ENCODE measurements at regions not wholly inside any gene's neighbourhood (a gene's known extent, or its start where the extent isn't known, plus 50 kb on each side); places are given as distances from the start of the nearest gene placed in this dataset.

DNA sequence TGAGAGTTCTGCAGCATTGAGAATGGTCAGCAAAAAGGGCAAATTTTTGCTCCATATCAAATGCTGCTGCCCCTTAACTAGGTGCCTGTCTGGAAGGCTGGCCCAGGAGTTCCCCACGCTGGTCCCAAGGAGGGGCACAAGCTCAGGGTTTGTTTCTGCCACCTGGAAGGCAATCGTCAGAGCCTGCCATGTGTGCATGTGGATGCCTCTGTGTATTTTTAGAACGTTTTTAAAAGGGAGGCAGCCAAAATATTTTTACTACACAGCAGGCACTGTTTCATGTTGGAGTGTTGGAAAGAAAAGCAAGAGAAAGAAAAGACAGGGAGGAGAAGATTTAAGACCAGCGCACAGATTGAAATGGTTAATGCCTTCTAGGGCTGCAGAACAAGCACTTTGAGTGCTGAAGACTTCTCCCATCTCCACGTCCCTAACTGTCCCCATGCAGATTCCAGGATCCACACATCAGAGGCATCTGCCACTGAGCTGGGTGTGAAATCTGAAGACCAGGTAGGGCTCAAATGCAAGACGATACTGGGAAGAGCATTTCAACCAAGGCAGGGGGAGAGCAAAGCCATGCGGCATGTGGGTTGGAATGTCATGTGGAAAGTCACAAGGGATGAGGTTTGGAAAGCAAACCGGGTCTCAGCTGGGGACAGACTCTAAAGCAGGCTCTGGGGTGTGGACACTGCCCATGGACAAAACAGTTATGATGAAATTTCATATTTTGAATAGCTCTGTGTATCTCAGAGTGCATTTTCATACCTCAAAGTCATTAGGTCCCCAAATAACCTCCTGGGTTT lies 557.2 kb downstream of the BCL11B start:
- no peak overlapping the region for H3K4me3 ChIP-seq (ENCODE audit: low read depth, low read length)
- POLR2A ChIA-PET, result no interaction called here
- DNase-seq (ENCODE audit: low read depth, low spot score), result no peak
- TF ChIP-seq, protein P1, sequence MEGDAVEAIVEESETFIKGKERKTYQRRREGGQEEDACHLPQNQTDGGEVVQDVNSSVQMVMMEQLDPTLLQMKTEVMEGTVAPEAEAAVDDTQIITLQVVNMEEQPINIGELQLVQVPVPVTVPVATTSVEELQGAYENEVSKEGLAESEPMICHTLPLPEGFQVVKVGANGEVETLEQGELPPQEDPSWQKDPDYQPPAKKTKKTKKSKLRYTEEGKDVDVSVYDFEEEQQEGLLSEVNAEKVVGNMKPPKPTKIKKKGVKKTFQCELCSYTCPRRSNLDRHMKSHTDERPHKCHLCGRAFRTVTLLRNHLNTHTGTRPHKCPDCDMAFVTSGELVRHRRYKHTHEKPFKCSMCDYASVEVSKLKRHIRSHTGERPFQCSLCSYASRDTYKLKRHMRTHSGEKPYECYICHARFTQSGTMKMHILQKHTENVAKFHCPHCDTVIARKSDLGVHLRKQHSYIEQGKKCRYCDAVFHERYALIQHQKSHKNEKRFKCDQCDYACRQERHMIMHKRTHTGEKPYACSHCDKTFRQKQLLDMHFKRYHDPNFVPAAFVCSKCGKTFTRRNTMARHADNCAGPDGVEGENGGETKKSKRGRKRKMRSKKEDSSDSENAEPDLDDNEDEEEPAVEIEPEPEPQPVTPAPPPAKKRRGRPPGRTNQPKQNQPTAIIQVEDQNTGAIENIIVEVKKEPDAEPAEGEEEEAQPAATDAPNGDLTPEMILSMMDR (IDR thresholded peaks at IDR 0.05; ENCODE audit: insufficient read depth, low read length, missing control alignments), result no peak
- CTCF ChIA-PET, result no interaction called here

DNA sequence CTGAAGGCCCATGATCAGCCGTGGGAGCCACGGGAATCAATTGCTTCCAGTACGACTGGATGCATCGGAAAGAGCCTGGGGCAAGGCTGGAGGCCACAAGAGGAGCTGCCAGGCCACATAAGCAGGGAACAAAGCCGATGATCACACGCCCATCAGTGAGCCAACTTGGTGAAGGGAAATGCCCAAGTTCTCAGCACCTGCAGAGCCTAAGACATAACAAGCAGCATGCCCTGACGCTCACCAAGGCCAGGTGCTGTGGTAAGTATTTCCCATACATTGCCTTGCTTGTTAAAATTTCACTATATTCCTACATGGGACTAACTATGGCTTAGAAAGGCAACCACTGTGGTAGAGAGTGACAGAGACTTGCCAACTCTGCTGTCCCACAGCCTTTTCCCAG lies 555.9 kb downstream of the BCL11B start:
- POLR2A ChIA-PET, result no interaction called here
- H3K4me3 ChIP-seq (ENCODE audit: low read depth, low read length), result no peak overlapping the region
- DNase-seq (ENCODE audit: low read depth, low spot score), result no peak
- CTCF ChIA-PET, result no interaction called here
- TF ChIP-seq, protein P1 (IDR thresholded peaks at IDR 0.05; ENCODE audit: insufficient read depth, low read length, missing control alignments), result no peak

DNA sequence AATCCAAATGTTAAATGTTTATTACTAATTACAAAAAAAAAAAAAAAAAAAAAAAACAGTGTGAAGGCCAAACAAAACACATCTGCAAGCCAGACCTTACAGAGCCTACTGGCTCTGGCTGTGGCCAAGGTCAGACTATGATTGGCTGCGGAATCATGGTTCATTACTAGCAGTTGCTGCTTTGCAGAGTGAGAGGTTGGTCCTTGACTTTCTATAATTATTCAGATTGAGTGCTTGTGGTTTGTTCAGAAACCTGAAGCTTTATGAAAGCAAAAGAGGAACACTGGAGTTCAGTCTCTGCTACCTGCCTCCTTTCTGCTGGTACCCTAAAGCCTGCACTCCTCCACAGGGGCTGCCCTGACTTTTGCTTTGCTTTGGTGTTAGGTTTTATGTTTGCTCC lies 550.9 kb downstream of the BCL11B start:
- no peak overlapping the region for H3K4me3 ChIP-seq (ENCODE audit: low read depth, low read length)
- DNase-seq (ENCODE audit: low read depth, low spot score), result no peak
- ChIA-PET POLR2A (no interaction called here), CTCF (no interaction called here)
- TF ChIP-seq, protein P1 (IDR thresholded peaks at IDR 0.05; ENCODE audit: insufficient read depth, low read length, missing control alignments), result no peak

DNA sequence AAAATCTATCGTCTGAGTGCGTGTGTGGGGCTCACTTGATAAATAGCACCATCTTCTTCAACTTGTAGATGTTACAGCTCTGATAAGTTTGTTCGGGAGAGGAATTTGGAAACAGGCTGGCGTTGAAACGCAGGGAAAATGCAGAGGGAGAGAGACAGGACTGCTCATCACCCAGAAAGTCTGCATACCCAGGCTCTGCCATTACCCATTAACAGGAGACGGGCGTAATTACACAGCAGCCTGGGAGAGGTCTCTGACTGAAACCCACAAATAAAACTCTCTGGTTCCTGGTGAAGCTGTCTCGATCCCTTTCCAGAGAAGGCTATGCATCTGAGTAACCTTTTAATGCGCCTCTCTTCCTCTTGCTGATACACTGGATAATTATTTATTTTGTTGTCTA lies 547.3 kb downstream of the BCL11B start:
- CTCF ChIA-PET, result no interaction called here
- DNase-seq (ENCODE audit: low read depth, low spot score), result no peak
- TF ChIP-seq, protein P1 (IDR thresholded peaks at IDR 0.05; ENCODE audit: insufficient read depth, low read length, missing control alignments), result no peak
- H3K4me3 ChIP-seq (ENCODE audit: low read depth, low read length), result no peak overlapping the region
- POLR2A ChIA-PET, result no interaction called here

DNA sequence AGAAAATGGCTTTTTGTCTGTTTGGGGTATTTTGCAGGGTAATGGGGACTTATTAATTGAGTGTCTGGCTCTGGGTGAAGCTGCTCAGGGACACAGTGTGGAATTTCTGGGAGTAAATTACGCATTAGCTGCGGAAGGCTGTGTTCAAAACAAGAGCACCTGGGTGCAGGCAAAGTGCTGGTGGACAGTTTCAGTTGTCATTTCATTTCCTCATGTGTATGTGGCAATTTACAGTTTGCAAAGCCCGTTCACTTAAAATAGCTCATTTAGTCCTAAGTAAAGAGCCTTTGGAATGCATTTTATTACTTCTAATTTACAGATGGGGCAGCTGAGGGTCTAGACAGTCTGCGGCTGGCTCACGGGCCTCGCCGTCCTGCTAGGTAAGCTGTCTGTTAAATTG lies 546.8 kb downstream of the BCL11B start:
- TF ChIP-seq, protein P1 (IDR thresholded peaks at IDR 0.05; ENCODE audit: insufficient read depth, low read length, missing control alignments), result no peak
- POLR2A ChIA-PET, result no interaction called here
- no peak overlapping the region for H3K4me3 ChIP-seq (ENCODE audit: low read depth, low read length)
- CTCF ChIA-PET, result no interaction called here
- DNase-seq (ENCODE audit: low read depth, low spot score), result no peak

DNA sequence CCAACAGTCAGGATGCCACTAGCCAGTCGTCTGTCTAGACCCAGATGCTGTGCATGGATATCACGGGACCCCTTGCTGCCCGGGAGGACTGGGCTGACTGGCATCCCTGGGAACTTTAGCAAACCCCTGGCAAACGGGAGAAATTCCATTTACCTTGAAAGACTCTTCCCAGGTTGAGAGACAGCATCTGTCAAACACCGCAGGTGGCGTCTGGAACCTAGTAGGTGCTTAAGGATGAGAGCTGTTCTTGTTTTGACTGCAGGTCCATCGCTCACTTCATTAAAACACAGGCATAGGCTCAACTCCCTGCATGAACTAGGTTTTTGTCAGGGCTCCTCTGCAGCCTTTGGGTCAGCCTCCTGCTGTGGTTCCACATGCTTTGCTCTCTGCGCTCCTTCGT lies 546.3 kb downstream of the BCL11B start:
- CTCF ChIA-PET, result no interaction called here
- POLR2A ChIA-PET, result no interaction called here

More for the DNA sequence above, 546.3 kb downstream of the BCL11B start:
- no peak for DNase-seq (ENCODE audit: low read depth, low spot score)
- no peak overlapping the region for H3K4me3 ChIP-seq (ENCODE audit: low read depth, low read length)
- TF ChIP-seq, protein P1 (IDR thresholded peaks at IDR 0.05; ENCODE audit: insufficient read depth, low read length, missing control alignments), result no peak

All from AG04449 (cell line).